Fibroblast of lung (primary cell): ENCODE measurements at regions not wholly inside any gene's neighbourhood (a gene's known extent, or its start where the extent isn't known, plus 50 kb on each side); places are given as distances from the start of the nearest gene placed in this dataset.

Experiments
- CTCF ChIP-seq, 2 donors: IDR thresholded peaks in 1 of 2; conservative IDR thresholded peaks in 1 of 2; 1 replicate in 1 of 2; 2 replicates in 1 of 2; pipeline ENCODE4 v1.5.1; 2011 to 2012; ENCODE audit warnings: low read length in 2 of 2, control low read depth in 1 of 2, inconsistent platforms in 1 of 2, low read depth in 1 of 2, mild to moderate bottlenecking in 1 of 2
- EZH2 ChIP-seq: IDR thresholded peaks from 2 replicates; pipeline ENCODE4 v1.5.1; 2012; ENCODE audit warnings: low read length, control low read depth, mild to moderate bottlenecking; ENCODE audit errors: missing control alignments

GRCh38 chr2:8149007-8149405 lies 532.9 kb upstream of the ID2 start:
- TF ChIP-seq CTCF (conservative IDR thresholded peaks at IDR 0.05 in 1 of 2, IDR thresholded peaks at IDR 0.05 in 1 of 2; ENCODE audit: low read depth in 1 of 2, low read length in 2 of 2) (no peak), EZH2 (no peak)
